ENCODE measurements at regions not wholly inside any gene's neighbourhood (a gene's known extent, or its start where the extent isn't known, plus 50 kb on each side); places are given as distances from the start of the nearest gene placed in this dataset.

- WGBS, 2 donors = 88 to 92% methylated on average over 14 to 16 of the region's 16 CpGs
- H3K27me3 ChIP-seq = no peaks in the 10 kb centered on the region
- H3K4me1 ChIP-seq = peaks cover 0 to 52% (median 14%) of the 10 kb centered on the region in 4 donors
- peak overlapping the region in 3 of 4 donors; percentile 23 to 76 (median 70) for H3K27ac ChIP-seq
- TF ChIP-seq POLR2A (IDR thresholded peaks at IDR 0.05) = no peak
- no peak for TF ChIP-seq EP300 (IDR thresholded peaks at IDR 0.05)
- TF ChIP-seq CTCF (IDR thresholded peaks at IDR 0.05) = no peak
- H3K4me3 ChIP-seq = no peak overlapping the region
- no peaks in the 10 kb centered on the region for H3K36me3 ChIP-seq
- no peak for DNase-seq (ENCODE audit: low spot score in 2 of 2)
- no peaks in the 10 kb centered on the region for H3K9me3 ChIP-seq
Observed at GRCh38 chr11:130601764-130602460, 153.5 kb downstream of the ADAMTS15 start.

GRCh38 chr11:130602641-130603334 lies 154.3 kb downstream of the ADAMTS15 start:
- Histone ChIP-seq H3K27me3 (no peaks in the 10 kb centered on the region), H3K4me1 (peaks cover 0 to 61% (median 18%) of the 10 kb centered on the region in 4 donors), H3K9me3 (no peaks in the 10 kb centered on the region), H3K4me3 (no peak overlapping the region), H3K36me3 (no peaks in the 10 kb centered on the region), H3K27ac (peak overlapping the region in 1 of 4 donors; percentile 70)
- 93 to 95% methylated on average over 12 of the region's 12 CpGs for WGBS, 2 donors
- DNase-seq (ENCODE audit: low spot score in 2 of 2) = no peak
- TF ChIP-seq CTCF (IDR thresholded peaks at IDR 0.05) (no peak), EP300 (IDR thresholded peaks at IDR 0.05) (no peak), POLR2A (IDR thresholded peaks at IDR 0.05) (no peak)

GRCh38 chr11:130603335-130603906 lies 155.0 kb downstream of the ADAMTS15 start:
- 88 to 89% methylated on average over 7 of the region's 7 CpGs for WGBS, 2 donors
- Histone ChIP-seq H3K27me3 (no peaks in the 10 kb centered on the region), H3K27ac (peak overlapping the region in 1 of 4 donors; percentile 70), H3K4me3 (no peak overlapping the region), H3K9me3 (no peaks in the 10 kb centered on the region), H3K4me1 (peaks cover 0 to 67% (median 22%) of the 10 kb centered on the region in 4 donors), H3K36me3 (no peaks in the 10 kb centered on the region)
- no peak for DNase-seq (ENCODE audit: low spot score in 2 of 2)
- TF ChIP-seq EP300 (IDR thresholded peaks at IDR 0.05) (no peak), CTCF (IDR thresholded peaks at IDR 0.05) (no peak), POLR2A (IDR thresholded peaks at IDR 0.05) (no peak)

- Histone ChIP-seq H3K4me1 (peaks cover 0 to 71% (median 34%) of the 10 kb centered on the region in 4 donors), H3K27ac (peak overlapping the region in 2 of 4 donors; percentile 14 to 92), H3K27me3 (no peaks in the 10 kb centered on the region), H3K36me3 (no peaks in the 10 kb centered on the region), H3K9me3 (no peaks in the 10 kb centered on the region), H3K4me3 (no peak overlapping the region)
- WGBS, 2 donors = 71 to 72% methylated on average over 1 of the region's 1 CpG
- no peak for DNase-seq (ENCODE audit: low spot score in 2 of 2)
- TF ChIP-seq CTCF (IDR thresholded peaks at IDR 0.05) (no peak), POLR2A (IDR thresholded peaks at IDR 0.05) (no peak), EP300 (IDR thresholded peaks at IDR 0.05) (peak in 1 of 2 donors; percentile 36)
Observed at GRCh38 chr11:130604606-130605005, 156.2 kb downstream of the ADAMTS15 start.

- Histone ChIP-seq H3K27ac (peak overlapping the region; percentile 36 to 92 (median 80)), H3K4me3 (no peak overlapping the region), H3K4me1 (peaks cover 0 to 75% (median 45%) of the 10 kb centered on the region in 4 donors), H3K36me3 (no peaks in the 10 kb centered on the region), H3K9me3 (no peaks in the 10 kb centered on the region), H3K27me3 (no peaks in the 10 kb centered on the region)
- no peak for TF ChIP-seq CTCF (IDR thresholded peaks at IDR 0.05)
- TF ChIP-seq EP300 (IDR thresholded peaks at IDR 0.05) = no peak
- no peak for TF ChIP-seq POLR2A (IDR thresholded peaks at IDR 0.05)
- no peak for DNase-seq (ENCODE audit: low spot score in 2 of 2)
- 85% methylated on average over 4 of the region's 4 CpGs for WGBS, 2 donors
Observed at GRCh38 chr11:130606178-130606577, 157.7 kb downstream of the ADAMTS15 start.
